ENCODE measurements at regions not wholly inside any gene's neighbourhood (a gene's known extent, or its start where the extent isn't known, plus 50 kb on each side); places are given as distances from the start of the nearest gene placed in this dataset.
A peak's percentile ranks its signal among the peaks of the same experiment; 100 is the strongest.
"Not testable (repeated sequence)": the region's sequence is repeated elsewhere in the genome, so short reads cannot be mapped to it uniquely, and the experiment has no call there.

DNA sequence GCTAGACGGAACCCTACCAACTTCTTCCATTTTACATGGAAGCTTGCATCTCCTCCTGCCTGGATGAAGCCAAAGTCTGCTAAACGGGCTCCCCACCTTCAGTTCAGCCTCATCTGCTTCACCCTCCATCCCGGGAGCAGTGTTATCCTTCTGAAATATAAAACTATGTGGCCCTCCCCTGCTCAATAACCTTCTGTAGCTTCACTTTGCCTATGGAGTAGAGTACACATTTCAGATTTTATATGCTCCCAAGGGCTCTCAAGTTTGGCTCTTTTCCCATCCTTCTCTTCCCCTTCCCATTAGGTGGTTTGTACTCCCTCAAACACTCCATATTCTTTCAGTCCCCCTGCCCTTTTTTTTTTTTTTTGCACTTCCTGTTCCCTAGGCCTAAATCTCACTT, 115.9 kb upstream of the RAI2 start:
- Histone ChIP-seq H3K9ac (ENCODE audit: low read length) (no peak overlapping the region), H3K27me3 (replicated peaks; ENCODE audit: control insufficient read depth, insufficient read depth, low read length) (peaks cover 32% of the 10 kb centered on the region), H3K4me1 (ENCODE audit: control insufficient read depth, insufficient read depth, low read length) (no peaks in the 10 kb centered on the region), H3K36me3 (ENCODE audit: control insufficient read depth, insufficient read depth, low read length, severe bottlenecking) (no peaks in the 10 kb centered on the region), H3K9me3 (ENCODE audit: control insufficient read depth, low read length) (peaks cover 9% of the 10 kb centered on the region), H3K4me3 (ENCODE audit: low read length) (no peak overlapping the region)
- DNase-seq (ENCODE audit: low read depth) = no peak

- not testable (repeated sequence) for DNase-seq (ENCODE audit: low read depth); H3K9me3 ChIP-seq (ENCODE audit: control insufficient read depth, low read length); H3K4me3 ChIP-seq (ENCODE audit: low read length); H3K36me3 ChIP-seq (ENCODE audit: control insufficient read depth, insufficient read depth, low read length, severe bottlenecking); H3K4me1 ChIP-seq (ENCODE audit: control insufficient read depth, insufficient read depth, low read length); H3K9ac ChIP-seq (ENCODE audit: low read length)
- H3K27me3 ChIP-seq (replicated peaks; ENCODE audit: control insufficient read depth, insufficient read depth, low read length) = peaks cover 42% of the 10 kb centered on the region
Observed at GRCh38 chrX:17975349-17975748, 114.3 kb upstream of the RAI2 start.

DNA sequence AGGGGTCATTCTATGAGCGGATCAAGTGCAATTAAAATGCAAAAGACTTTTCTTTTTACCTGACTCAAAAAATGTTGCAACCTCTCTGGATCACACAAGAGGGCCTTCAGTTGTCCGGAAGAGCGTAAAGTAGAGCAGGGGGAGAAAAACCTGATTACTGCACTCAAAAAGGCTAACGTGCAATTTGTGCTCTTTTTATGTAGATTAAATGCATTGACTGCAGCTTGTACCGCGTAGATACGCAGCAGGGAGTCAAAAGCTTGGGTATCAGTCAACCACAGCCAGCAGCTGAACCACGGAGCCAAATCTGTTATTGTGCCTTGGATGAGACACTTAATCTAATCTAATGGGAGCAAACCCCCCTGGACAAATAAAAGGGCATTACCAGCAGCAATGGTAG, 107.3 kb upstream of the RAI2 start:
- H3K27me3 ChIP-seq (replicated peaks; ENCODE audit: control insufficient read depth, insufficient read depth, low read length) = peaks cover 49% of the 10 kb centered on the region
- DNase-seq (ENCODE audit: low read depth) = no peak
- H3K4me1 ChIP-seq (ENCODE audit: control insufficient read depth, insufficient read depth, low read length) = peaks cover 12% of the 10 kb centered on the region
- no peak overlapping the region for H3K9ac ChIP-seq (ENCODE audit: low read length)
- no peaks in the 10 kb centered on the region for H3K36me3 ChIP-seq (ENCODE audit: control insufficient read depth, insufficient read depth, low read length, severe bottlenecking)
- peaks cover 7% of the 10 kb centered on the region for H3K9me3 ChIP-seq (ENCODE audit: control insufficient read depth, low read length)
- no peak overlapping the region for H3K4me3 ChIP-seq (ENCODE audit: low read length)

DNA sequence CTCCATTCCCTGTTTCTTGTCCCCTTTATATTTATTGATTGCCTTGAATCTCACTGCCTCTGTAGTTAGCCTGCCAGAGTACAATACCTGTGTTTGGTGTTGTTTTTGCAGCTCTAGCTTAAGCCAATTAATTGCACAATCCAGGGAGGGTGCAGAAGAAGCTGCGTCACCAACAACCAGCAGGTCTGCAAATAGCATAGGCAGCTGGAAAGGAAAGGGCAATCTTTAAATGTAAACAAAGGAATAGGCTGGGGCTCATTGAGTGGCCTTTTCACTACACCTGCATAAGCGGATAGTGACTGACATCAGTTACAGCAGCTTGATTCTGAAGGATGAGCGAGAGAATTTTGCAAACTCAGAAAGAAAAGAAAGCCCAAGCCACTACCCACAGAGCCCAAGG, 106.8 kb upstream of the RAI2 start:
- H3K36me3 ChIP-seq (ENCODE audit: control insufficient read depth, insufficient read depth, low read length, severe bottlenecking) = no peaks in the 10 kb centered on the region
- peaks cover 12% of the 10 kb centered on the region for H3K9me3 ChIP-seq (ENCODE audit: control insufficient read depth, low read length)
- H3K27me3 ChIP-seq (replicated peaks; ENCODE audit: control insufficient read depth, insufficient read depth, low read length) = peaks cover 44% of the 10 kb centered on the region
- H3K4me3 ChIP-seq (ENCODE audit: low read length) = no peak overlapping the region
- no peak for DNase-seq (ENCODE audit: low read depth)
- no peak overlapping the region for H3K9ac ChIP-seq (ENCODE audit: low read length)
- H3K4me1 ChIP-seq (ENCODE audit: control insufficient read depth, insufficient read depth, low read length) = peaks cover 12% of the 10 kb centered on the region

DNA sequence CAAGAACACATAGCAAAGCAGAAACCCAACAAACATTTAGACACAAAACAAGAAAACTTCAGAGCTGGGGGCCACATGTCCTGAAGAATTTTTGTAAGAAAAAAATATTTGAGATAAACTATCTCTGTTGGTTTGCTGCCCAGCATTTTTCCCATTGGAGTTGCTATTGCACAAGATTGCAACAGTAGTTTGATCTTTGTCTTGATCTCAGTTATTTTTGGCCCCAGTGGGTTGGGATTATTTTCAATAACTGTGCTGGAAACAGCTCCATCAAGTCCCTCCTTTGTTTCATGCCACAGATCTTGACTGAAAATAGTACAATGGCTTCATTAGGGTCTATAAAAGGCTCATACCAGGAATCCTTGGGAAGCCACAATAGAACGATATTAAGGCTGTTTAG, 103.8 kb upstream of the RAI2 start:
- no peak for DNase-seq (ENCODE audit: low read depth)
- Histone ChIP-seq H3K9ac (ENCODE audit: low read length) (peak overlapping the region; percentile 28), H3K36me3 (ENCODE audit: control insufficient read depth, insufficient read depth, low read length, severe bottlenecking) (no peaks in the 10 kb centered on the region)

GRCh38 chrX:17960891-17961290, 99.8 kb upstream of the RAI2 start:
- no peaks in the 10 kb centered on the region for H3K36me3 ChIP-seq (ENCODE audit: control insufficient read depth, insufficient read depth, low read length, severe bottlenecking)
- no peak overlapping the region for H3K4me3 ChIP-seq (ENCODE audit: low read length)
- peaks cover 42% of the 10 kb centered on the region for H3K27me3 ChIP-seq (replicated peaks; ENCODE audit: control insufficient read depth, insufficient read depth, low read length)
- no peak for DNase-seq (ENCODE audit: low read depth)
- H3K9me3 ChIP-seq (ENCODE audit: control insufficient read depth, low read length) = peaks cover 15% of the 10 kb centered on the region
- peaks cover 12% of the 10 kb centered on the region for H3K4me1 ChIP-seq (ENCODE audit: control insufficient read depth, insufficient read depth, low read length)
- no peak overlapping the region for H3K9ac ChIP-seq (ENCODE audit: low read length)

More for the DNA sequence above, 103.8 kb upstream of the RAI2 start:
- Histone ChIP-seq H3K27me3 (replicated peaks; ENCODE audit: control insufficient read depth, insufficient read depth, low read length) (peaks cover 55% of the 10 kb centered on the region), H3K4me3 (ENCODE audit: low read length) (peak overlapping the region; percentile 44), H3K9me3 (ENCODE audit: control insufficient read depth, low read length) (peaks cover 15% of the 10 kb centered on the region), H3K4me1 (ENCODE audit: control insufficient read depth, insufficient read depth, low read length) (peaks cover 12% of the 10 kb centered on the region)

GRCh38 chrX:17944833-17945497, 83.9 kb upstream of the RAI2 start:
- Histone ChIP-seq H3K4me3 (ENCODE audit: low read length) (no peak overlapping the region), H3K9ac (ENCODE audit: low read length) (no peak overlapping the region), H3K9me3 (ENCODE audit: control insufficient read depth, low read length) (no peaks in the 10 kb centered on the region), H3K4me1 (ENCODE audit: control insufficient read depth, insufficient read depth, low read length) (no peaks in the 10 kb centered on the region), H3K36me3 (ENCODE audit: control insufficient read depth, insufficient read depth, low read length, severe bottlenecking) (no peaks in the 10 kb centered on the region), H3K27me3 (replicated peaks; ENCODE audit: control insufficient read depth, insufficient read depth, low read length) (peaks cover 42% of the 10 kb centered on the region)
- peak; percentile 2 for DNase-seq (ENCODE audit: low read depth)

GRCh38 chrX:17941171-17941570, 80.1 kb upstream of the RAI2 start:
- not testable (repeated sequence) for DNase-seq (ENCODE audit: low read depth); H3K4me1 ChIP-seq (ENCODE audit: control insufficient read depth, insufficient read depth, low read length); H3K4me3 ChIP-seq (ENCODE audit: low read length); H3K36me3 ChIP-seq (ENCODE audit: control insufficient read depth, insufficient read depth, low read length, severe bottlenecking); H3K9ac ChIP-seq (ENCODE audit: low read length)
- Histone ChIP-seq H3K9me3 (ENCODE audit: control insufficient read depth, low read length) (peaks cover 16% of the 10 kb centered on the region), H3K27me3 (replicated peaks; ENCODE audit: control insufficient read depth, insufficient read depth, low read length) (peaks cover 33% of the 10 kb centered on the region)

DNA sequence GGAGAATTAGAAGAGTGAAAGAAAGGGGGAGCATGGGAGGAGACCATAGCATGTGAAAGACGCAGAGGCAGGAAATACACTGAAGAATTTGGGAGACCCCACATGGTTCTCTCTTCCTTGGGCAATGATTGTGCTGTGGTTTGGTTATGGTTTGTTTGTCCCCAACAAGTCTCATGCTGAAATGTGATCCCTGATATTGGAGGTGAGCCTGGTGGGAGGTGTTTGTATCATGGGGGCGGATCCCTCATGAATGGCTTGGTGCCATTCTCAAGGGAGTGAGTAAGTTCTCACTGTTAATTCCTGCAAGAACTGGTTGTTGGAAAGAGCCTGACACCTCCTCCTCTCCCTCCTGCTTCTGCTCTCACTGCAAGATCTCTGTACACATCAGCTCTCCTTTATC, 78.6 kb upstream of the RAI2 start:
- Histone ChIP-seq H3K36me3 (ENCODE audit: control insufficient read depth, insufficient read depth, low read length, severe bottlenecking) (no peaks in the 10 kb centered on the region), H3K9ac (ENCODE audit: low read length) (no peak overlapping the region), H3K4me1 (ENCODE audit: control insufficient read depth, insufficient read depth, low read length) (no peaks in the 10 kb centered on the region), H3K9me3 (ENCODE audit: control insufficient read depth, low read length) (peaks cover 21% of the 10 kb centered on the region), H3K27me3 (replicated peaks; ENCODE audit: control insufficient read depth, insufficient read depth, low read length) (peaks cover 29% of the 10 kb centered on the region), H3K4me3 (ENCODE audit: low read length) (no peak overlapping the region)
- DNase-seq (ENCODE audit: low read depth) = no peak

GRCh38 chrX:17933856-17934255, 72.8 kb upstream of the RAI2 start:
- no peak for DNase-seq (ENCODE audit: low read depth)

GRCh38 chrX:17932781-17933180, 71.7 kb upstream of the RAI2 start:
- H3K27me3 ChIP-seq (replicated peaks; ENCODE audit: control insufficient read depth, insufficient read depth, low read length) = peaks cover 12% of the 10 kb centered on the region
- H3K4me3 ChIP-seq (ENCODE audit: low read length) = no peak overlapping the region
- H3K4me1 ChIP-seq (ENCODE audit: control insufficient read depth, insufficient read depth, low read length) = no peaks in the 10 kb centered on the region
- H3K9me3 ChIP-seq (ENCODE audit: control insufficient read depth, low read length) = peaks cover 21% of the 10 kb centered on the region
- no peak for DNase-seq (ENCODE audit: low read depth)
- no peak overlapping the region for H3K9ac ChIP-seq (ENCODE audit: low read length)
- no peaks in the 10 kb centered on the region for H3K36me3 ChIP-seq (ENCODE audit: control insufficient read depth, insufficient read depth, low read length, severe bottlenecking)

More at GRCh38 chrX:17933856-17934255, 72.8 kb upstream of the RAI2 start:
- H3K27me3 ChIP-seq (replicated peaks; ENCODE audit: control insufficient read depth, insufficient read depth, low read length) = peaks cover 13% of the 10 kb centered on the region
- no peaks in the 10 kb centered on the region for H3K36me3 ChIP-seq (ENCODE audit: control insufficient read depth, insufficient read depth, low read length, severe bottlenecking)
- H3K4me1 ChIP-seq (ENCODE audit: control insufficient read depth, insufficient read depth, low read length) = no peaks in the 10 kb centered on the region
- H3K4me3 ChIP-seq (ENCODE audit: low read length) = no peak overlapping the region
- peaks cover 21% of the 10 kb centered on the region for H3K9me3 ChIP-seq (ENCODE audit: control insufficient read depth, low read length)
- H3K9ac ChIP-seq (ENCODE audit: low read length) = no peak overlapping the region

- Histone ChIP-seq H3K9me3 (ENCODE audit: control insufficient read depth, low read length) (peaks cover 12% of the 10 kb centered on the region), H3K36me3 (ENCODE audit: control insufficient read depth, insufficient read depth, low read length, severe bottlenecking) (no peaks in the 10 kb centered on the region), H3K4me3 (ENCODE audit: low read length) (no peak overlapping the region), H3K4me1 (ENCODE audit: control insufficient read depth, insufficient read depth, low read length) (no peaks in the 10 kb centered on the region), H3K9ac (ENCODE audit: low read length) (no peak overlapping the region), H3K27me3 (replicated peaks; ENCODE audit: control insufficient read depth, insufficient read depth, low read length) (peaks cover 12% of the 10 kb centered on the region)
- DNase-seq (ENCODE audit: low read depth) = no peak
Observed at GRCh38 chrX:17931855-17932254, 70.8 kb upstream of the RAI2 start.
